ENCODE measurements at regions not wholly inside any gene's neighbourhood (a gene's known extent, or its start where the extent isn't known, plus 50 kb on each side); places are given as distances from the start of the nearest gene placed in this dataset.

DNA sequence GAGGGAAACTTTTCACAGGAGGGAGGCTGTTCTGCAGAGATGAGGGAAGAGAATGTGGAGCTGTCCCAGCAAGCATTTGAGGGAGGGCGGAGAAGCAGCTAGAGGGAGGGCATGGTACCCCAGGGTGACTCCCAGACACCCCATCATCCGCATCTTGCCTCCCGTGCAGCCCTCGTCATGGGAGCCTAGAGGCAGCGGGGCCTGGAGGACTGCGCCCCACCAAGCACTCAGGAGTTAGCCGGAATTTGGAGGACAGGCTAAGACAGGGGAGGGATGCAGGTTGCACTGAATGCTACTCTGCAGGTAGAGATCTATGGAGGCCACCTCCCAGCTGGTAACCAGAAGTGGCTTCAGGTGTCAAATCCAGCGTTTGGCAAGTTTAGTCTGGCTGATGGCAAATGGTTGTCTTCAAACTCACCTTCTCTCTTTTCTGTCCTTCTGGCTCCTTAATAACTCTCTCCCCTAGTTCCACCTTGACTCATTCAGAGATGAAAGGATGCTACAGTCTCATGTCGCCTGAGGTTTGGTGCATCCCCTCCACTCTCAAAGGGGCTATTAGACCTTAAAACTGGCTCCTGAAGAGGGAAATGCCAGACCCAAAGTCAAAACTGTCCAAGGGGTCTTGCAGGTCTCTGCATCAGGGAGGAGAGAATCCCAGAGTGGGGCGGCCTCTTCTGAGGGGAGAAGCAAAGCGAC lies 155.9 kb upstream of the TLE3 start:
- no peak overlapping the region for H3K4me3 ChIP-seq (ENCODE audit: low read depth, low read length)
- TF ChIP-seq, protein P1, sequence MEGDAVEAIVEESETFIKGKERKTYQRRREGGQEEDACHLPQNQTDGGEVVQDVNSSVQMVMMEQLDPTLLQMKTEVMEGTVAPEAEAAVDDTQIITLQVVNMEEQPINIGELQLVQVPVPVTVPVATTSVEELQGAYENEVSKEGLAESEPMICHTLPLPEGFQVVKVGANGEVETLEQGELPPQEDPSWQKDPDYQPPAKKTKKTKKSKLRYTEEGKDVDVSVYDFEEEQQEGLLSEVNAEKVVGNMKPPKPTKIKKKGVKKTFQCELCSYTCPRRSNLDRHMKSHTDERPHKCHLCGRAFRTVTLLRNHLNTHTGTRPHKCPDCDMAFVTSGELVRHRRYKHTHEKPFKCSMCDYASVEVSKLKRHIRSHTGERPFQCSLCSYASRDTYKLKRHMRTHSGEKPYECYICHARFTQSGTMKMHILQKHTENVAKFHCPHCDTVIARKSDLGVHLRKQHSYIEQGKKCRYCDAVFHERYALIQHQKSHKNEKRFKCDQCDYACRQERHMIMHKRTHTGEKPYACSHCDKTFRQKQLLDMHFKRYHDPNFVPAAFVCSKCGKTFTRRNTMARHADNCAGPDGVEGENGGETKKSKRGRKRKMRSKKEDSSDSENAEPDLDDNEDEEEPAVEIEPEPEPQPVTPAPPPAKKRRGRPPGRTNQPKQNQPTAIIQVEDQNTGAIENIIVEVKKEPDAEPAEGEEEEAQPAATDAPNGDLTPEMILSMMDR (IDR thresholded peaks at IDR 0.05; ENCODE audit: borderline replicate concordance, insufficient read depth, low read depth, low read length), result no peak

DNA sequence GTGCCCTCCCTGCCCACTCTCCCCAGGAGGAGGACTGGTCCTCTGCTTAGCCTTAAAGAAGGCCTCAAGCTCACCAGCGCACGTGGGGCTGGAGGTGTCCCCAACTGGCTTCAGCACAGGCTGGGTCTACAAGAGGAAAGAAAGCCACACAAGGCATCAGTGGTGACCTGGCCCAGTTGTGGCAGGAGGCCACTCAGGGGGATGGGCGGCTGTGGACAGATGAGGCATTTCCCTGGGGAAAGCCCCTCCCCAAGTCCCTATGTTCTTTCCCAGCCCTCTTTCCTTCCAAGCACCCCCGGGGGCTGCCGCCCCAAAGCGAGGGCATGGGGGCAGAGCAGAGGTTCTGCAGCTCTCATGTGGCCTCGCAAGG lies 155.2 kb upstream of the TLE3 start:
- TF ChIP-seq, protein P1 (IDR thresholded peaks at IDR 0.05; ENCODE audit: borderline replicate concordance, insufficient read depth, low read depth, low read length), result no peak
- no peak overlapping the region for H3K4me3 ChIP-seq (ENCODE audit: low read depth, low read length)

- no peak overlapping the region for H3K4me3 ChIP-seq (ENCODE audit: low read depth, low read length)
- TF ChIP-seq, protein P1 (IDR thresholded peaks at IDR 0.05; ENCODE audit: borderline replicate concordance, insufficient read depth, low read depth, low read length), result no peak
These were observed 154.6 kb upstream of the TLE3 start for GRCh38 chr15:70252056-70252950.

DNA sequence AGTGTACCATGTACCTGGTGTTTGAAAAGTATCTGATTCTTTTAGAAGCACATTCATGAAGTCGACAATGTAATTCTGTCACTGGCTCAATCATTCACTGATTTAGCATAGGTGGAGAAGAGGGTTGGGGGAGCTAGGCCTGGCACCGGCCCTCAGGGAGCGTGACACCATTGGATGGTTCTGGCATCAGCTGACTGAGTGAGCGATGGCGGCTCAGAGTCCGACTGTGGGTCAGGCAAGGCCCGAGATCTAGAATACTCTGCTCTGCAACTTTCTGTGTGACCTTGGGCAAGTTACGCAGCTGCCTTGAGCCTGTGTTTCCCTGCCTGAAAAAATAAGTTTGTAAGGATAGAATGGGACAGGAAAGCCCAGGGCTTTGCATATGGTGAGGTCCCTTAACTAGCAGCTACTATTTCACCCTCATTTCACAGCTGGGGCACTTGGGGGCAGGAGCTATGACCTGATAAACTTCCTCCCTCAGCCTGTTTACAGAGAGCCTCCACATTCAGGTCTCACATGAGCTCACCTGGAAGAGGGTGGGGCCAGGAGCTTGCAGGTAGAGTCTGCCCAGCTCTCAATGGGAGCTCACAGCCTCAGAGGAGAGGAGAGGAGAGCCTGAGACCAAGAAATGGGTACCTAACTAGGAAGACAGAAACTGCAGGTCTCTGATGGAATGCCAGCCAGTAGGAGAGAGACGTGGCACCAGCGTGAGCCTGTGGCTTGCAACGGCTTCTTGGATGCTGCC lies 153.7 kb upstream of the TLE3 start:
- H3K4me3 ChIP-seq (ENCODE audit: low read depth, low read length), result no peak overlapping the region
- TF ChIP-seq, protein P1 (IDR thresholded peaks at IDR 0.05; ENCODE audit: borderline replicate concordance, insufficient read depth, low read depth, low read length), result no peak

- TF ChIP-seq, protein P1 (IDR thresholded peaks at IDR 0.05; ENCODE audit: borderline replicate concordance, insufficient read depth, low read depth, low read length), result no peak
- H3K4me3 ChIP-seq (ENCODE audit: low read depth, low read length), result no peak overlapping the region
These were observed 152.8 kb upstream of the TLE3 start for GRCh38 chr15:70250208-70251201.

GRCh38 chr15:70249616-70250015 lies 151.9 kb upstream of the TLE3 start:
- H3K4me3 ChIP-seq (ENCODE audit: low read depth, low read length), result no peak overlapping the region

More at GRCh38 chr15:70249616-70250015, 151.9 kb upstream of the TLE3 start:
- TF ChIP-seq, protein P1 (IDR thresholded peaks at IDR 0.05; ENCODE audit: borderline replicate concordance, insufficient read depth, low read depth, low read length), result no peak

All from GM12875 (cell line).